Right lobe of liver (tissue), 6 donors: ENCODE measurements at regions not wholly inside any gene's neighbourhood (a gene's known extent, or its start where the extent isn't known, plus 50 kb on each side); places are given as distances from the start of the nearest gene placed in this dataset.
"Not testable (repeated sequence)": the region's sequence is repeated elsewhere in the genome, so short reads cannot be mapped to it uniquely, and the experiment has no call there.

ENCODE experiments used
- ATAC-seq, 4 donors: fragments of 200-7000 bp; cut with Tn5 transposase; one replicate each; pipeline ENCODE4 v1.9.1; 2020; ENCODE audit warnings: mild to moderate bottlenecking in 4 of 4, moderate library complexity in 4 of 4
- DNase-seq, 3 donors: peaks; one replicate each; pipeline ENCODE4 v3.0.0-alpha.2; 2020
- H3K27ac ChIP-seq, 3 donors: fragments of 200-600 bp; one replicate each; pipeline ENCODE4 v1.8.0; 2022
- H3K27me3 ChIP-seq, 2 donors: fragments of 200-600 bp; one replicate each; pipeline ENCODE4 v1.8.0; 2022
- H3K36me3 ChIP-seq, 4 donors: fragments of 200-600 bp; sonication (generic) in 1 of 4; one replicate each; pipeline versions ENCODE4 v1.5.1 to v1.8.0; 2017 to 2022; ENCODE audit warnings: control low read depth in 1 of 4
- H3K4me1 ChIP-seq, 4 donors: fragments of 200-600 bp; sonication (generic) in 1 of 4; one replicate each; pipeline versions ENCODE4 v1.5.1 to v1.8.0; 2017 to 2022; ENCODE audit warnings: control low read depth in 1 of 4
- H3K4me3 ChIP-seq, 3 donors: fragments of 200-600 bp; one replicate each; pipeline ENCODE4 v1.8.0; 2022
- H3K9me3 ChIP-seq, 4 donors: fragments of 200-600 bp; sonication (generic) in 1 of 4; one replicate each; pipeline versions ENCODE4 v1.5.1 to v1.8.0; 2017 to 2022; ENCODE audit warnings: control low read depth in 1 of 4
- CTCF ChIP-seq, 4 donors: fragments of 200-600 bp in 3 of 4; fragments of 450-650 bp in 1 of 4; IDR thresholded peaks; one replicate each; pipeline versions ENCODE4 v1.5.1 to v1.8.0; 2016 to 2022; ENCODE audit warnings: antibody characterized with exemption in 4 of 4, mild to moderate bottlenecking in 2 of 4
- POLR2A ChIP-seq: fragments of 450-650 bp; IDR thresholded peaks from one replicate; pipeline ENCODE4 v1.6.1; 2017; ENCODE audit warnings: antibody characterized with exemption, mild to moderate bottlenecking
- WGBS: methylation state at CpG from one replicate; pipeline ENCODE4 v1.1.6; 2018; ENCODE audit warnings: low coverage, low lambda C conversion rate; ENCODE audit not compliant: insufficient coverage; ENCODE audit errors: missing lambda C conversion rate; 5-methylcytosine and 5-hydroxymethylcytosine counted together
- intact Hi-C, 2 donors: fragments of 100-400 bp; cut with DNase I; formaldehyde crosslinking; loops; one replicate each; pipeline versions ENCODE4 v1.11.2 to v1.14.1; 2022
- donor health status: DM: no; HTN: yes; CAD: no.
- donor health status: DM: no; HTN: no; CAD: no.
- donor health status: DM: no; HTN: no; CAD: no.
- donor health status: DM: no; HTN: yes; CAD: no.
- donor health status: DM: no; HTN: yes; CAD: no.

DNA sequence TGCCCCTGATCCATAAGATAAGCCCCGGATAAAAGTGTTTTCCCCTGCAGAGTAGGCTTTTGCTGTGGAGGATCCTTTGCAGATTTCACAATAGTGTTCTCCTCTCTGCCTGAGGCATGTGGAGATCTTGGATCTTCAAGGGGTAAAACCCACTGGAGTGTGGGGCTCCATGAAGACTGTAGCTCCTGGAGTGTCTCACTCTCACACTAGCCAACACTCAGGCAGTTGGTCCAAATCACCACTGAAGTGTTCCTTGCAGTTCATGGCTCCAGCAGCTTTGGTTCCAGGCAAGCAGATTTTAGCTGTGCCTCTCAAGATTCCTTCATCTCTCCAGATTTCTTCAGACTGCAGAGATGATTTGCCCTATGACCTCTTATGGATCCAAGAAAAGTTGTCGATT lies 665.3 kb downstream of the TNS3 start:
- ATAC-seq = no peak

GRCh38 chr7:46912692-46913091 lies 669.2 kb downstream of the TNS3 start:
- intact Hi-C loops = no loop called here
- Histone ChIP-seq H3K9me3 (no peaks in the 10 kb centered on the region), H3K27me3 (no peaks in the 10 kb centered on the region), H3K27ac (no peak overlapping the region), H3K36me3 (no peaks in the 10 kb centered on the region), H3K4me3 (no peak overlapping the region), H3K4me1 (no peaks in the 10 kb centered on the region)
- WGBS = 49% methylated on average over 2 of the region's 2 CpGs
- DNase-seq (no peak), ATAC-seq (no peak)
- TF ChIP-seq POLR2A (no peak), CTCF (IDR thresholded peaks at IDR 0.05) (no peak)

More for the DNA sequence above, 665.3 kb downstream of the TNS3 start:
- Histone ChIP-seq H3K4me3 (no peak overlapping the region), H3K27me3 (no peaks in the 10 kb centered on the region), H3K27ac (no peak overlapping the region), H3K36me3 (no peaks in the 10 kb centered on the region), H3K4me1 (no peaks in the 10 kb centered on the region), H3K9me3 (no peaks in the 10 kb centered on the region)
- DNase-seq = no peak
- TF ChIP-seq CTCF (IDR thresholded peaks at IDR 0.05) (no peak), POLR2A (no peak)
- intact Hi-C loops = no loop called here
- 35% methylated on average over 2 of the region's 2 CpGs for WGBS

DNA sequence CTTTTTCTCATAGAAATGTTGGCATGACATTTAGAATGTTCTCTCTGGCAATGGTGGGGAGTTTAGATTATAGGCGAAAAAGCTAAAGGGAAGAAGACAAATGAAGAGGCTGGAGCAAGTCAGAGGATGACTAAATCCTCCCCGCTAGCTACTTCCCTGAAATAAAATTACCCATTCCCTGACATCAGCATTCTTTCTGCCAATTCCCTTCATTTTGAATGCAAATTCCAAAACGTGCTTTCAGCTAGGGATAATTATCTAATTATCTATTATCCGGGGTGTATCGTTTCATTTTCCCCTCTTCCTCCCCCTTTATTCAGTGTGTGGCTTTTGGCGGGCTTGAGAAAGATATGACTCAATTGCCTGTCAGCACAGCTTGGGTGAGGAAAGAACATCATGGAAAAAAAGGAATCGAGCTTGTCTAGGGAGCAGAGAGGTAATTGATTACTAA lies 672.3 kb downstream of the TNS3 start:
- intact Hi-C loops = no loop called here
- no peaks in the 10 kb centered on the region for H3K9me3 ChIP-seq
- DNase-seq = no peak
- H3K36me3 ChIP-seq = no peaks in the 10 kb centered on the region
- TF ChIP-seq CTCF (IDR thresholded peaks at IDR 0.05) (no peak), POLR2A (no peak)
- no peak overlapping the region for H3K27ac ChIP-seq
- WGBS = 63% methylated on average over 7 of the region's 7 CpGs
- no peak overlapping the region for H3K4me3 ChIP-seq
- ATAC-seq = no peak
- H3K27me3 ChIP-seq = no peaks in the 10 kb centered on the region
- H3K4me1 ChIP-seq = no peaks in the 10 kb centered on the region

DNA sequence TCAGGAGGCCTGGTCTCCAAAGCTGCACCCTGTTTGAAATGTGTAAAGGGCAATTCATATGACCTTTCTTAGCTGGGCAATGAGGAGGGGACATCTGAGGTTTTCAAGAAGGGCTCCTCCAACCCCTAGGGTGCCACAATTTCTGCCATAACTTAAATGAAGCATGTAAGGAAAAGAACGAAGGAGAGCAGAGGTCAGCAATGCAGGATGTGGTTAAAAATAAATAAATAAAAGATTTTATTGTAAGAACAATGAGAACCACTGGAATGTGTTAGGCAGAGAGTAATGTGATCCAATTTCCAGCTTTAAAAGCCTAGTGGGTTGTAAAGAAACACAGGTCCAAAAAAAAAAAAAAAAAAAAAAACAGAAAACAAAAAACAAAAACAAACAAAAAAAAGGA lies 673.1 kb downstream of the TNS3 start:
- TF ChIP-seq CTCF (IDR thresholded peaks at IDR 0.05) = no peak
- TF ChIP-seq POLR2A = no peak
- H3K27me3 ChIP-seq = no peaks in the 10 kb centered on the region
- ATAC-seq = no peak
- intact Hi-C loops = no loop called here
- no peak overlapping the region for H3K4me3 ChIP-seq
- no peak for DNase-seq
- H3K4me1 ChIP-seq = no peaks in the 10 kb centered on the region
- H3K27ac ChIP-seq = no peak overlapping the region
- 45% methylated on average over 1 of the region's 1 CpG for WGBS
- H3K9me3 ChIP-seq = no peaks in the 10 kb centered on the region
- no peaks in the 10 kb centered on the region for H3K36me3 ChIP-seq

DNA sequence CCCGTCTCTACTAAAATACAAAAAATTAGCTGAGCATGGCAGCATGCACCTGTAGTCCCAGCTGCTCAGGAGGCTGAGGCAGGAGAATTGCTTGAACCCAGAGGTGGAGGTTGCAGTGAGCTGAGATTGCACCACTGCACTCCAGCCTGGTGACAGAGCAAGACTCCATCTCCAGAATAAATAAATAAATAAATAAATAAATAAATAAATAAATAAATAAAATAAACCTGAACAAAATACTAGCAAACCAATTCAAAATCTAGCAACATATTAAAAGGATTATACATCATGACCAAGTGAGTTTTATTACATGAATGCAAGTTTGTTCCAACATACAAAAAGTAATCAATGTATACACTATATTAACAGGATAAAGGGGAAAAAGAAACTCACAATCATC lies 677.4 kb downstream of the TNS3 start:
- H3K9me3 ChIP-seq, ATAC-seq, H3K27me3 ChIP-seq, H3K27ac ChIP-seq, H3K4me3 ChIP-seq, H3K4me1 ChIP-seq, DNase-seq, H3K36me3 ChIP-seq, intact Hi-C loops: not testable (repeated sequence)
- 100% methylated on average over 1 of the region's 1 CpG for WGBS
